Sigmoid colon (tissue), 4 donors: ENCODE measurements at regions not wholly inside any gene's neighbourhood (a gene's known extent, or its start where the extent isn't known, plus 50 kb on each side); places are given as distances from the start of the nearest gene placed in this dataset.

Experiments used
- CTCF ChIP-seq, 4 experiments: fragments of 450-650 bp in 3 of 4; fragments of 200-600 bp in 1 of 4; IDR thresholded peaks; one replicate each; pipeline ENCODE4 v1.5.1; 2016 to 2019; ENCODE audit warnings: antibody characterized with exemption in 4 of 4, mild to moderate bottlenecking in 3 of 4, moderate library complexity in 2 of 4
- EP300 ChIP-seq, 4 donors: sonication (generic); formaldehyde crosslinking; IDR thresholded peaks; one replicate each; pipeline ENCODE4 v1.6.1; 2017; ENCODE audit warnings: antibody characterized with exemption in 4 of 4
- POLR2A ChIP-seq, 2 donors: fragments of 450-650 bp; IDR thresholded peaks; one replicate each; pipeline ENCODE4 v1.6.1; 2016; ENCODE audit warnings: antibody characterized with exemption in 2 of 2, mild to moderate bottlenecking in 2 of 2, moderate library complexity in 2 of 2

DNA sequence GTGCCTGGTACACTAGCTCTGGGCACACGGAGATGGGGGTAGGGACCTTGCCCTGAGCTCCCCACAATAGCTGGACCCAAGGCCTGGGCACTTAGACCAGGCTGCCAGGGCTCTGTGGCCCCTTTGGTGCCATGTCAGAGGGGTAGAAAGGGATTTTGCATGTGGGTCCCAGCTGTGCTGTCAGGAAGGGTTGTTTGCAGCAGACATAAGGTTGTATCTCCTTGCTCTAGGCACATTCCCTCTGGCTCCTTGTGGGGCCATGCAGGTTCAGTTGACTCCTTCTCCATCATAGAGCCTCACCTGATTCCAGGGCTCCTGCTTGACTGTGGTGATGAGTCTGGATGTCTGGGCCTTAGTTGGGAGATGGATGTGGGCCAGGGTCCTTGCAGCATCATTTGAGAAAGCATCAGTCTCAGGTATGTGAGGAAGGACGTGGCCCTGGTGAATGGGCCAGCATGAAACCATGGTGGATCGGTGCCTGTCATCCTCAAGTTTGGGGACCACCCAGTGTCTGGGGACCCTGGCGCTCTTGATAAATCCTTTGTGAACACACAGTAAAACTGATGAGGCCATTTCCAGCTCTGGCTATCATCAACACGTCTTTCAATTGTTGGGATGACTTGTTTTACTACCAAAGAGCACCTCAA, 461.9 kb upstream of the HS6ST1 start:
- TF ChIP-seq CTCF (IDR thresholded peaks at IDR 0.05) (no peak), POLR2A (IDR thresholded peaks at IDR 0.05) (no peak), EP300 (IDR thresholded peaks at IDR 0.05) (no peak)
